Neutrophil (primary cell): ENCODE measurements at regions not wholly inside any gene's neighbourhood (a gene's known extent, or its start where the extent isn't known, plus 50 kb on each side); places are given as distances from the start of the nearest gene placed in this dataset.
"Not testable (repeated sequence)": the region's sequence is repeated elsewhere in the genome, so short reads cannot be mapped to it uniquely, and the experiment has no call there.

Experiments used
- H3K27ac ChIP-seq: fragments of 200-600 bp; sonication (generic); 2 replicates; pipeline ENCODE4 v1.5.1; 2016; ENCODE audit warnings: mild to moderate bottlenecking, moderate library complexity
- H3K27me3 ChIP-seq: fragments of 200-600 bp; sonication (generic); 2 replicates; pipeline ENCODE4 v1.6.0; 2016; ENCODE audit warnings: mild to moderate bottlenecking
- H3K36me3 ChIP-seq: fragments of 200-600 bp; sonication (generic); 2 replicates; pipeline ENCODE4 v1.5.1; 2017
- H3K4me1 ChIP-seq, 2 experiments: fragments of 200-600 bp in 1 of 2; sonication (generic) in 1 of 2; 1 replicate in 1 of 2; 2 replicates in 1 of 2; pipeline versions ENCODE4 v1.5.1 to v1.6.1; 2013 to 2016; ENCODE audit warnings: low read depth in 1 of 2, low read length in 1 of 2, mild to moderate bottlenecking in 1 of 2, moderate library complexity in 1 of 2; ENCODE audit not compliant: control insufficient read depth in 1 of 2, insufficient read depth in 1 of 2
- H3K4me3 ChIP-seq, 2 experiments: fragments of 200-600 bp in 1 of 2; sonication (generic) in 1 of 2; 1 replicate in 1 of 2; 2 replicates in 1 of 2; pipeline ENCODE4 v1.5.1; 2013 to 2016; ENCODE audit warnings: low read depth in 1 of 2, low read length in 1 of 2, mild to moderate bottlenecking in 1 of 2, moderate library complexity in 1 of 2
- H3K9me3 ChIP-seq: fragments of 200-600 bp; sonication (generic); 2 replicates; pipeline ENCODE4 v1.5.1; 2016
- CTCF ChIP-seq: fragments of 200-600 bp; sonication (generic); IDR thresholded peaks from 2 replicates; pipeline ENCODE4 v1.5.1; 2016; ENCODE audit warnings: antibody characterized with exemption

- Histone ChIP-seq H3K4me3 (no peak overlapping the region), H3K27ac (no peak overlapping the region), H3K27me3 (no peaks in the 10 kb centered on the region), H3K36me3 (no peaks in the 10 kb centered on the region), H3K4me1 (no peaks in the 10 kb centered on the region), H3K9me3 (no peaks in the 10 kb centered on the region)
- no peak for TF ChIP-seq CTCF
These were observed 169.6 kb downstream of the KCNS3 start for GRCh38 chr2:18047896-18048657.

- Histone ChIP-seq H3K4me1 (no peaks in the 10 kb centered on the region), H3K4me3 (no peak overlapping the region), H3K27me3 (no peaks in the 10 kb centered on the region), H3K27ac (no peak overlapping the region), H3K36me3 (no peaks in the 10 kb centered on the region), H3K9me3 (no peaks in the 10 kb centered on the region)
- no peak for TF ChIP-seq CTCF
These were observed 168.7 kb downstream of the KCNS3 start for GRCh38 chr2:18047213-18047611.

- no peak for TF ChIP-seq CTCF
These were observed 168.2 kb downstream of the KCNS3 start for GRCh38 chr2:18046558-18047212.

GRCh38 chr2:18046017-18046416, 167.6 kb downstream of the KCNS3 start:
- no peak for TF ChIP-seq CTCF
- Histone ChIP-seq H3K4me3 (no peak overlapping the region), H3K27ac (no peak overlapping the region), H3K27me3 (no peaks in the 10 kb centered on the region), H3K36me3 (no peaks in the 10 kb centered on the region), H3K4me1 (no peaks in the 10 kb centered on the region), H3K9me3 (no peaks in the 10 kb centered on the region)

More at GRCh38 chr2:18046558-18047212, 168.2 kb downstream of the KCNS3 start:
- Histone ChIP-seq H3K36me3 (no peaks in the 10 kb centered on the region), H3K27ac (no peak overlapping the region), H3K27me3 (no peaks in the 10 kb centered on the region), H3K9me3 (no peaks in the 10 kb centered on the region), H3K4me3 (no peak overlapping the region), H3K4me1 (no peaks in the 10 kb centered on the region)

GRCh38 chr2:18045230-18045629, 166.8 kb downstream of the KCNS3 start:
- TF ChIP-seq CTCF = no peak
- Histone ChIP-seq H3K27me3 (no peaks in the 10 kb centered on the region), H3K9me3 (no peaks in the 10 kb centered on the region)

GRCh38 chr2:18017381-18017780, 138.9 kb downstream of the KCNS3 start:
- H3K36me3 ChIP-seq, H3K4me3 ChIP-seq, H3K4me1 ChIP-seq, H3K27me3 ChIP-seq, H3K27ac ChIP-seq, H3K9me3 ChIP-seq: not testable (repeated sequence)

More at GRCh38 chr2:18045230-18045629, 166.8 kb downstream of the KCNS3 start:
- Histone ChIP-seq H3K4me3 (no peak overlapping the region), H3K4me1 (no peaks in the 10 kb centered on the region), H3K27ac (no peak overlapping the region), H3K36me3 (no peaks in the 10 kb centered on the region)
